ENCODE measurements at regions not wholly inside any gene's neighbourhood (a gene's known extent, or its start where the extent isn't known, plus 50 kb on each side); places are given as distances from the start of the nearest gene placed in this dataset.

- no peak overlapping the region for H3K4me3 Mint-ChIP-seq
Observed at GRCh38 chr20:51890003-51890402, 87.7 kb upstream of the SALL4 start.

GRCh38 chr20:51889466-51889865 lies 87.1 kb upstream of the SALL4 start:
- no peak for DNase-seq (ENCODE audit: low read depth, low spot score)
- H3K36me3 Mint-ChIP-seq (ENCODE audit: low read depth) = no peaks in the 10 kb centered on the region
- H3K4me3 Mint-ChIP-seq = no peak overlapping the region
- H3K4me1 Mint-ChIP-seq = peaks cover 40% of the 10 kb centered on the region
- no peaks in the 10 kb centered on the region for H3K27me3 Mint-ChIP-seq (ENCODE audit: low read depth)
- no peaks in the 10 kb centered on the region for H3K9me3 Mint-ChIP-seq
- no peak overlapping the region for H3K27ac Mint-ChIP-seq (ENCODE audit: unreplicated experiment)
- no peak for TF ChIP-seq CTCF (conservative IDR thresholded peaks at IDR 0.05)

More at GRCh38 chr20:51890003-51890402, 87.7 kb upstream of the SALL4 start:
- TF ChIP-seq CTCF (conservative IDR thresholded peaks at IDR 0.05) = no peak
- Mint-ChIP-seq H3K4me1 (peaks cover 42% of the 10 kb centered on the region), H3K27ac (ENCODE audit: unreplicated experiment) (no peak overlapping the region), H3K9me3 (no peaks in the 10 kb centered on the region), H3K27me3 (ENCODE audit: low read depth) (no peaks in the 10 kb centered on the region), H3K36me3 (ENCODE audit: low read depth) (no peaks in the 10 kb centered on the region)
- no peak for DNase-seq (ENCODE audit: low read depth, low spot score)

- Mint-ChIP-seq H3K4me3 (peak overlapping the region; percentile 5), H3K36me3 (ENCODE audit: low read depth) (no peaks in the 10 kb centered on the region), H3K9me3 (no peaks in the 10 kb centered on the region), H3K4me1 (peaks cover 31% of the 10 kb centered on the region), H3K27ac (ENCODE audit: unreplicated experiment) (peak overlapping the region; percentile 82), H3K27me3 (ENCODE audit: low read depth) (no peaks in the 10 kb centered on the region)
- DNase-seq (ENCODE audit: low read depth, low spot score) = no peak
- TF ChIP-seq CTCF (conservative IDR thresholded peaks at IDR 0.05) = no peak
Observed at GRCh38 chr20:51888291-51888690, 86.0 kb upstream of the SALL4 start.

- Mint-ChIP-seq H3K4me1 (peaks cover 31% of the 10 kb centered on the region), H3K4me3 (no peak overlapping the region), H3K9me3 (no peaks in the 10 kb centered on the region), H3K27ac (ENCODE audit: unreplicated experiment) (no peak overlapping the region), H3K27me3 (ENCODE audit: low read depth) (no peaks in the 10 kb centered on the region), H3K36me3 (ENCODE audit: low read depth) (no peaks in the 10 kb centered on the region)
- no peak for DNase-seq (ENCODE audit: low read depth, low spot score)
- TF ChIP-seq CTCF (conservative IDR thresholded peaks at IDR 0.05) = no peak
Observed at GRCh38 chr20:51886891-51887608, 84.7 kb upstream of the SALL4 start.

GRCh38 chr20:51886341-51886740 lies 84.0 kb upstream of the SALL4 start:
- Mint-ChIP-seq H3K9me3 (no peaks in the 10 kb centered on the region), H3K4me3 (no peak overlapping the region), H3K27me3 (ENCODE audit: low read depth) (no peaks in the 10 kb centered on the region), H3K36me3 (ENCODE audit: low read depth) (no peaks in the 10 kb centered on the region), H3K4me1 (peaks cover 31% of the 10 kb centered on the region), H3K27ac (ENCODE audit: unreplicated experiment) (no peak overlapping the region)
- DNase-seq (ENCODE audit: low read depth, low spot score) = no peak
- TF ChIP-seq CTCF (conservative IDR thresholded peaks at IDR 0.05) = no peak

Measured in neural crest cell (in vitro differentiated cells).